ENCODE measurements at regions not wholly inside any gene's neighbourhood (a gene's known extent, or its start where the extent isn't known, plus 50 kb on each side); places are given as distances from the start of the nearest gene placed in this dataset.

GRCh38 chr11:59281177-59281576, 68.5 kb upstream of the MPEG1 start:
- no peaks in the 10 kb centered on the region for H4K20me1 ChIP-seq (ENCODE audit: insufficient read depth, low read length, poor library complexity, severe bottlenecking)
- H3K9me3 ChIP-seq (ENCODE audit: insufficient read depth, low read depth, low read length), result no peaks in the 10 kb centered on the region
- H3K9ac ChIP-seq (ENCODE audit: low read depth, low read length, poor library complexity, severe bottlenecking), result no peak overlapping the region
- H3F3A ChIP-seq (ENCODE audit: low read depth), result no peaks in the 10 kb centered on the region
- no peaks in the 10 kb centered on the region for H3K79me2 ChIP-seq (ENCODE audit: insufficient read depth, low read length)
- TF ChIP-seq CTCF (conservative IDR thresholded peaks at IDR 0.05; ENCODE audit: low read length), result peak; percentile 35
- no peak for TF ChIP-seq EZH2phosphoT487 (IDR thresholded peaks at IDR 0.05; ENCODE audit: borderline replicate concordance)
- H3K9me2 ChIP-seq (replicated peaks; ENCODE audit: low read depth, low read length), result no peaks in the 10 kb centered on the region
- H3K36me3 ChIP-seq (ENCODE audit: insufficient read depth, low read length), result no peaks in the 10 kb centered on the region
- no peaks in the 10 kb centered on the region for H3K27me3 ChIP-seq (ENCODE audit: insufficient read depth, low read length, poor library complexity, severe bottlenecking)
- no peaks in the 10 kb centered on the region for H3K4me1 ChIP-seq (ENCODE audit: insufficient read depth, low read length, poor library complexity, severe bottlenecking)
- no peak overlapping the region for H3K4me2 ChIP-seq (ENCODE audit: low read depth, low read length, poor library complexity, severe bottlenecking)
- H2AFZ ChIP-seq (ENCODE audit: low read length), result no peak overlapping the region
- H3K4me3 ChIP-seq (ENCODE audit: low read length, poor library complexity, severe bottlenecking), result no peak overlapping the region

- Histone ChIP-seq H2AFZ (ENCODE audit: low read length) (peak overlapping the region; percentile 9), H3K4me1 (ENCODE audit: insufficient read depth, low read length, poor library complexity, severe bottlenecking) (peaks cover 18% of the 10 kb centered on the region), H3F3A (ENCODE audit: low read depth) (no peaks in the 10 kb centered on the region), H3K79me2 (ENCODE audit: insufficient read depth, low read length) (no peaks in the 10 kb centered on the region), H3K9me3 (ENCODE audit: insufficient read depth, low read depth, low read length) (no peaks in the 10 kb centered on the region), H3K36me3 (ENCODE audit: insufficient read depth, low read length) (no peaks in the 10 kb centered on the region), H3K9me2 (replicated peaks; ENCODE audit: low read depth, low read length) (no peaks in the 10 kb centered on the region), H3K4me3 (ENCODE audit: low read length, poor library complexity, severe bottlenecking) (no peak overlapping the region), H3K9ac (ENCODE audit: low read depth, low read length, poor library complexity, severe bottlenecking) (no peak overlapping the region), H3K27me3 (ENCODE audit: insufficient read depth, low read length, poor library complexity, severe bottlenecking) (no peaks in the 10 kb centered on the region), H4K20me1 (ENCODE audit: insufficient read depth, low read length, poor library complexity, severe bottlenecking) (no peaks in the 10 kb centered on the region), H3K4me2 (ENCODE audit: low read depth, low read length, poor library complexity, severe bottlenecking) (peak overlapping the region; percentile 30)
- no peak for TF ChIP-seq CTCF (conservative IDR thresholded peaks at IDR 0.05; ENCODE audit: low read length)
- no peak for TF ChIP-seq EZH2phosphoT487 (IDR thresholded peaks at IDR 0.05; ENCODE audit: borderline replicate concordance)
Observed at GRCh38 chr11:59273373-59273841, 60.7 kb upstream of the MPEG1 start.

- Histone ChIP-seq H3K4me3 (ENCODE audit: low read length, poor library complexity, severe bottlenecking) (no peak overlapping the region), H4K20me1 (ENCODE audit: insufficient read depth, low read length, poor library complexity, severe bottlenecking) (no peaks in the 10 kb centered on the region), H3K4me1 (ENCODE audit: insufficient read depth, low read length, poor library complexity, severe bottlenecking) (peaks cover 18% of the 10 kb centered on the region), H3K9me2 (replicated peaks; ENCODE audit: low read depth, low read length) (no peaks in the 10 kb centered on the region), H3K9me3 (ENCODE audit: insufficient read depth, low read depth, low read length) (no peaks in the 10 kb centered on the region), H3K79me2 (ENCODE audit: insufficient read depth, low read length) (no peaks in the 10 kb centered on the region), H3K4me2 (ENCODE audit: low read depth, low read length, poor library complexity, severe bottlenecking) (peak overlapping the region; percentile 30), H3K27me3 (ENCODE audit: insufficient read depth, low read length, poor library complexity, severe bottlenecking) (no peaks in the 10 kb centered on the region), H3F3A (ENCODE audit: low read depth) (no peaks in the 10 kb centered on the region), H3K36me3 (ENCODE audit: insufficient read depth, low read length) (no peaks in the 10 kb centered on the region), H3K9ac (ENCODE audit: low read depth, low read length, poor library complexity, severe bottlenecking) (no peak overlapping the region), H2AFZ (ENCODE audit: low read length) (peak overlapping the region; percentile 9; the same call in 1 of the 2 replicates)
- no peak for TF ChIP-seq EZH2phosphoT487 (IDR thresholded peaks at IDR 0.05; ENCODE audit: borderline replicate concordance)
Observed at GRCh38 chr11:59272771-59273372, 60.1 kb upstream of the MPEG1 start.

GRCh38 chr11:59271811-59272327, 59.1 kb upstream of the MPEG1 start:
- Histone ChIP-seq H3F3A (ENCODE audit: low read depth) (no peaks in the 10 kb centered on the region), H3K27me3 (ENCODE audit: insufficient read depth, low read length, poor library complexity, severe bottlenecking) (no peaks in the 10 kb centered on the region), H3K4me1 (ENCODE audit: insufficient read depth, low read length, poor library complexity, severe bottlenecking) (peaks cover 18% of the 10 kb centered on the region), H3K9me3 (ENCODE audit: insufficient read depth, low read depth, low read length) (no peaks in the 10 kb centered on the region), H3K36me3 (ENCODE audit: insufficient read depth, low read length) (no peaks in the 10 kb centered on the region), H4K20me1 (ENCODE audit: insufficient read depth, low read length, poor library complexity, severe bottlenecking) (no peaks in the 10 kb centered on the region), H3K79me2 (ENCODE audit: insufficient read depth, low read length) (no peaks in the 10 kb centered on the region), H3K9ac (ENCODE audit: low read depth, low read length, poor library complexity, severe bottlenecking) (no peak overlapping the region), H3K9me2 (replicated peaks; ENCODE audit: low read depth, low read length) (no peaks in the 10 kb centered on the region), H3K4me3 (ENCODE audit: low read length, poor library complexity, severe bottlenecking) (no peak overlapping the region), H3K4me2 (ENCODE audit: low read depth, low read length, poor library complexity, severe bottlenecking) (no peak overlapping the region), H2AFZ (ENCODE audit: low read length) (no peak overlapping the region)
- TF ChIP-seq EZH2phosphoT487 (IDR thresholded peaks at IDR 0.05; ENCODE audit: borderline replicate concordance) (no peak), CTCF (conservative IDR thresholded peaks at IDR 0.05; ENCODE audit: low read length) (no peak)

Measured in Loucy (cell line).